IMR-90 (cell line): ENCODE measurements at regions not wholly inside any gene's neighbourhood (a gene's known extent, or its start where the extent isn't known, plus 50 kb on each side); places are given as distances from the start of the nearest gene placed in this dataset.

Source experiments
- ATAC-seq: fragments of 200-7000 bp; cut with Tn5 transposase; 2 replicates; pipeline ENCODE4 v1.9.1; 2020; ENCODE audit warnings: low read depth, mild to moderate bottlenecking, moderate library complexity
- BruUV-seq: library from RNA; stranded (reverse); fragments of 400-500 nt; replicated peaks from 2 replicates; lab custom pipeline; 2021; lab: Mats Ljungman, UMichigan
- CTCF ChIA-PET: fragments of 300-600 bp; formaldehyde crosslinking; extraction: SDS; loops from one replicate; lab custom pipeline; 2021; ENCODE audit warnings: antibody characterized with exemption; lab: Yijun Ruan, JAX
- POLR2A ChIA-PET: fragments of 300-600 bp; sonication (Branson Sonifier 250); formaldehyde crosslinking; loops from one replicate; lab custom pipeline; 2022; ENCODE audit warnings: antibody characterized with exemption; ENCODE audit not compliant: unreplicated experiment; lab: Charles Lee
- DNase-seq: peaks from one replicate; pipeline ENCODE4 v3.0.0; 2013
- H2AFZ ChIP-seq: replicated peaks from 2 replicates; pipeline ENCODE3; 2013; ENCODE audit warnings: low read length, mild to moderate bottlenecking; ENCODE audit not compliant: poor library complexity
- H2AK5ac ChIP-seq: 2 replicates; pipeline ENCODE4 v1.6.1; 2013; ENCODE audit warnings: low read depth, low read length, inconsistent platforms
- H2AK9ac ChIP-seq: replicated peaks from 2 replicates; pipeline ENCODE3; 2013; ENCODE audit warnings: mild to moderate bottlenecking, low read depth, low read length, moderate library complexity; ENCODE audit not compliant: poor library complexity
- H2BK120ac ChIP-seq: 2 replicates; pipeline ENCODE4 v1.6.1; 2013; ENCODE audit warnings: low read depth, low read length, inconsistent platforms
- H2BK15ac ChIP-seq: 3 replicates; pipeline ENCODE4 v1.6.1; 2013; ENCODE audit warnings: low read depth, low read length, inconsistent platforms
- H2BK20ac ChIP-seq: 2 replicates; pipeline ENCODE4 v1.6.1; 2013; ENCODE audit warnings: low read depth, mild to moderate bottlenecking, inconsistent platforms, low read length, moderate library complexity
- H2BK5ac ChIP-seq: 2 replicates; pipeline ENCODE4 v1.6.1; 2013; ENCODE audit warnings: mild to moderate bottlenecking, low read depth, low read length, inconsistent platforms; ENCODE audit not compliant: poor library complexity, severe bottlenecking
- H3K14ac ChIP-seq: replicated peaks from 2 replicates; pipeline ENCODE4 v1.6.1; 2013; ENCODE audit warnings: low read depth, low read length, inconsistent platforms
- H3K18ac ChIP-seq: 2 replicates; pipeline ENCODE4 v1.6.1; 2013; ENCODE audit warnings: low read depth, low read length, control low read depth
- H3K23ac ChIP-seq: 2 replicates; pipeline ENCODE4 v1.6.1; 2013; ENCODE audit warnings: low read depth, low read length, inconsistent platforms
- H3K27ac ChIP-seq: 2 replicates; pipeline ENCODE4 v1.5.1; 2013; ENCODE audit warnings: mild to moderate bottlenecking, control low read depth, low read length; ENCODE audit not compliant: insufficient read depth
- H3K27me3 ChIP-seq: 2 replicates; pipeline ENCODE4 v1.6.1; 2013; ENCODE audit warnings: low read length; ENCODE audit not compliant: control insufficient read depth, insufficient read depth
- H3K36me3 ChIP-seq: 2 replicates; pipeline ENCODE4 v1.6.1; 2013; ENCODE audit warnings: low read length, mixed read lengths; ENCODE audit not compliant: control insufficient read depth, insufficient read depth
- H3K4ac ChIP-seq: 2 replicates; pipeline ENCODE4 v1.6.1; 2013; ENCODE audit warnings: low read depth, low read length, inconsistent platforms
- H3K4me1 ChIP-seq: 2 replicates; pipeline ENCODE4 v1.6.1; 2013; ENCODE audit warnings: low read length, mixed read lengths; ENCODE audit not compliant: control insufficient read depth, insufficient read depth
- H3K4me2 ChIP-seq: 2 replicates; pipeline ENCODE4 v1.6.1; 2013; ENCODE audit warnings: low read depth, mild to moderate bottlenecking, control low read depth, low read length, moderate library complexity
- H3K4me3 ChIP-seq: 2 replicates; pipeline ENCODE4 v1.5.1; 2013; ENCODE audit warnings: low read depth, mild to moderate bottlenecking, control low read depth, low read length, moderate library complexity; ENCODE audit not compliant: insufficient read depth
- H3K56ac ChIP-seq: 2 replicates; pipeline ENCODE4 v1.6.1; 2013; ENCODE audit warnings: low read length, inconsistent platforms; ENCODE audit not compliant: insufficient read depth; ENCODE audit errors: extremely low read depth
- H3K79me1 ChIP-seq, 2 experiments: 2 replicates each; pipeline ENCODE4 v1.6.1; 2013; ENCODE audit warnings: low read length in 2 of 2, inconsistent platforms in 1 of 2, low read depth in 1 of 2
- H3K9ac ChIP-seq: 2 replicates; pipeline ENCODE4 v1.6.1; 2013; ENCODE audit warnings: low read depth, low read length, control low read depth
- H3K9me1 ChIP-seq: 2 replicates; pipeline ENCODE4 v1.6.1; 2013; ENCODE audit warnings: low read length, inconsistent platforms; ENCODE audit not compliant: insufficient read depth
- H3K9me3 ChIP-seq: 2 replicates; pipeline ENCODE4 v1.6.1; 2013; ENCODE audit warnings: low read length; ENCODE audit not compliant: control insufficient read depth, insufficient read depth
- H4K20me1 ChIP-seq: 2 replicates; pipeline ENCODE4 v1.6.1; 2013; ENCODE audit warnings: low read length, inconsistent platforms; ENCODE audit not compliant: insufficient read depth
- H4K5ac ChIP-seq: 2 replicates; pipeline ENCODE4 v1.6.1; 2013; ENCODE audit warnings: mild to moderate bottlenecking, low read depth, low read length, control low read depth
- H4K8ac ChIP-seq, 2 experiments: 2 replicates each; pipeline ENCODE4 v1.6.1; 2013; ENCODE audit warnings: low read depth in 2 of 2, low read length in 2 of 2, control low read depth in 1 of 2, inconsistent platforms in 1 of 2
- H4K91ac ChIP-seq: 2 replicates; pipeline ENCODE4 v1.6.1; 2013; ENCODE audit warnings: low read depth, low read length, inconsistent platforms; ENCODE audit not compliant: insufficient read depth
- BHLHE40 ChIP-seq: fragments of 150-350 bp; IDR thresholded peaks from 2 replicates; pipeline ENCODE4 v1.6.1; 2016; ENCODE audit warnings: mild to moderate bottlenecking, low read depth, low read length
- CEBPB ChIP-seq: IDR thresholded peaks from 2 replicates; pipeline ENCODE4 v1.6.1; 2012; ENCODE audit warnings: low read depth, low read length, improper control_type of control experiment
- CTCF ChIP-seq: conservative IDR thresholded peaks from 2 replicates; pipeline ENCODE4 v1.5.1; 2012; ENCODE audit warnings: mild to moderate bottlenecking, low read depth, low read length, improper control_type of control experiment
- ELK1 ChIP-seq: fragments of 150-350 bp; IDR thresholded peaks from 2 replicates; pipeline ENCODE4 v1.6.1; 2016; ENCODE audit warnings: low read depth, mild to moderate bottlenecking, low read length, moderate library complexity, borderline replicate concordance
- MAFK ChIP-seq: IDR thresholded peaks from 2 replicates; pipeline ENCODE4 v1.6.1; 2012; ENCODE audit warnings: low read depth, low read length, improper control_type of control experiment
- MXI1 ChIP-seq: IDR thresholded peaks from 2 replicates; pipeline ENCODE4 v1.6.1; 2012; ENCODE audit warnings: low read depth, mild to moderate bottlenecking, low read length, moderate library complexity, borderline replicate concordance
- NFE2L2 ChIP-seq: fragments of 150-350 bp; IDR thresholded peaks from 2 replicates; pipeline ENCODE4 v1.6.1; 2016; ENCODE audit warnings: low read depth, mild to moderate bottlenecking, low read length
- POLR2A ChIP-seq: IDR thresholded peaks from 2 replicates; pipeline ENCODE4 v1.6.1; 2012; ENCODE audit warnings: mild to moderate bottlenecking, low read depth, low read length
- RAD21 ChIP-seq: IDR thresholded peaks from 2 replicates; pipeline ENCODE4 v1.6.1; 2012; ENCODE audit warnings: low read length, improper control_type of control experiment
- RFX5 ChIP-seq: IDR thresholded peaks from 2 replicates; pipeline ENCODE4 v1.8.0; 2012; ENCODE audit warnings: low read depth, mild to moderate bottlenecking, low read length, moderate library complexity
- SMC3 ChIP-seq: fragments of 150-350 bp; IDR thresholded peaks from 2 replicates; pipeline ENCODE4 v1.6.1; 2016; ENCODE audit warnings: low read depth, mild to moderate bottlenecking, antibody characterized with exemption, low read length, moderate library complexity
- USF2 ChIP-seq: fragments of 150-350 bp; IDR thresholded peaks from 2 replicates; pipeline ENCODE4 v1.6.1; 2017; ENCODE audit warnings: mild to moderate bottlenecking, antibody characterized with exemption, low read length, low read depth
- WGBS, 2 experiments: methylation state at CpG; one replicate each; pipeline versions ENCODE4 v1.1.5 to v1.1.7; 2013; ENCODE audit warnings: missing lambda C conversion rate in 2 of 2; ENCODE audit not compliant: insufficient read length in 1 of 2; ENCODE audit errors: extremely low coverage in 2 of 2; 5-methylcytosine and 5-hydroxymethylcytosine counted together
- dilution Hi-C: fragments of 300-500 bp; cut with HindIII; formaldehyde crosslinking; loops from one replicate; pipeline ENCODE4 v1.14.3; 2018; ENCODE audit warnings: low sequenced_read_pairs; ENCODE audit not compliant: unreplicated experiment
- in situ Hi-C: fragments of 300-500 bp; cut with MboI; formaldehyde crosslinking; loops from 3 replicates; pipeline ENCODE4 v1.14.3; 2019; ENCODE audit warnings: low sequenced_read_pairs, inconsistent platforms, mixed read lengths
- intact Hi-C: fragments of 100-400 bp; cut with micrococcal nuclease; formaldehyde crosslinking; loops from 2 replicates; pipeline ENCODE4 v1.10.0; 2022

GRCh38 chr9:96089452-96090085 lies 212.4 kb downstream of the HSD17B3 start:
- Histone ChIP-seq H4K8ac (no peak overlapping the region), H3K27me3 (peaks cover 10% of the 10 kb centered on the region; the same call in 1 of the 2 replicates), H2AK5ac (no peak overlapping the region), H3K56ac (no peak overlapping the region), H3K14ac (no peak overlapping the region), H3K4me3 (no peak overlapping the region), H2BK20ac (no peak overlapping the region), H2BK15ac (no peak overlapping the region), H3K36me3 (no peaks in the 10 kb centered on the region), H3K4me2 (no peak overlapping the region), H3K4ac (no peak overlapping the region), H4K5ac (no peak overlapping the region), H3K27ac (no peak overlapping the region), H2BK5ac (no peak overlapping the region), H2BK120ac (no peak overlapping the region), H4K20me1 (no peaks in the 10 kb centered on the region), H3K18ac (no peak overlapping the region), H4K91ac (no peak overlapping the region), H3K9ac (no peak overlapping the region), H2AK9ac (no peak overlapping the region), H2AFZ (no peak overlapping the region), H3K4me1 (no peaks in the 10 kb centered on the region), H3K79me1 (no peaks in the 10 kb centered on the region), H3K23ac (no peak overlapping the region), H3K9me1 (no peaks in the 10 kb centered on the region), H3K9me3 (peaks cover 2% of the 10 kb centered on the region; the same call in 1 of the 2 replicates)
- in situ Hi-C loops (no loop called here), intact Hi-C loops (no loop called here), dilution Hi-C loops (no loop called here)
- POLR2A ChIA-PET: no interaction called here
- WGBS, 2 experiments: 0% methylated on average over 1 of the region's 5 CpGs; no CpG with 5 or more reads in 1 of the 2 experiments
- no peak for ATAC-seq
- no TSS peak for BruUV-seq
- TF ChIP-seq MXI1 (no peak), SMC3 (no peak), CEBPB (no peak), RFX5 (no peak), CTCF (no peak), BHLHE40 (no peak), ELK1 (no peak), RAD21 (no peak), USF2 (no peak), MAFK (no peak), POLR2A (no peak), NFE2L2 (no peak)
- no peak for DNase-seq
- CTCF ChIA-PET: interaction anchor here (1.0 kb wide), 1 partner anchor 16 kb away, joined by 3 read pairs; no protein-coding TSS in a partner anchor
